HepG2 (cell line): ENCODE measurements at regions not wholly inside any gene's neighbourhood (a gene's known extent, or its start where the extent isn't known, plus 50 kb on each side); places are given as distances from the start of the nearest gene placed in this dataset.

Experiments used
- ATF7 ChIP-seq, 2 experiments: fragments of 450-650 bp in 1 of 2; sonication (generic) in 1 of 2; formaldehyde crosslinking in 1 of 2; IDR thresholded peaks; 2 replicates each; pipeline versions ENCODE4 v1.4.0 to v1.6.1; 2016 to 2020; ENCODE audit warnings: antibody characterized with exemption in 1 of 2, mild to moderate bottlenecking in 1 of 2, missing genetic modification reagents in 1 of 2
- ATRX ChIP-seq: sonication (generic); formaldehyde crosslinking; IDR thresholded peaks from 2 replicates; pipeline ENCODE4 v1.4.0; 2020; ENCODE audit warnings: missing genetic modification reagents, borderline replicate concordance
- BATF2 ChIP-seq: sonication (generic); formaldehyde crosslinking; IDR thresholded peaks from 2 replicates; pipeline ENCODE4 v1.8.0; 2022; ENCODE audit warnings: mild to moderate bottlenecking, missing genetic modification reagents, moderate library complexity
- BCLAF1 ChIP-seq: fragments of 450-650 bp; IDR thresholded peaks from 2 replicates; pipeline ENCODE4 v1.6.1; 2017; ENCODE audit warnings: mild to moderate bottlenecking
- GPN1 ChIP-seq: sonication (generic); formaldehyde crosslinking; IDR thresholded peaks from 2 replicates; pipeline ENCODE4 v1.5.1; 2020; ENCODE audit warnings: missing genetic modification reagents, borderline replicate concordance
- ZNF30 ChIP-seq: sonication (generic); formaldehyde crosslinking; IDR thresholded peaks from 2 replicates; pipeline ENCODE4 v1.5.0; 2020; ENCODE audit warnings: mild to moderate bottlenecking, missing genetic modification reagents
- ZNF839 ChIP-seq: sonication (generic); formaldehyde crosslinking; IDR thresholded peaks from 2 replicates; pipeline ENCODE4 v1.4.0; 2020; ENCODE audit warnings: missing genetic modification reagents, mild to moderate bottlenecking, borderline replicate concordance

- TF ChIP-seq ATRX, result no peak
- TF ChIP-seq ZNF30 (CRISPR knock-in tag), result no peak
- TF ChIP-seq GPN1, result no peak
- no peak for TF ChIP-seq BATF2 (CRISPR knock-in tag)
- TF ChIP-seq BCLAF1, result no peak
- TF ChIP-seq ZNF839 (CRISPR knock-in tag), result no peak
- TF ChIP-seq ATF7 (IDR thresholded peaks at IDR 0.05), result no peak
- TF ChIP-seq ATF7 (CRISPR knock-in tag; IDR thresholded peaks at IDR 0.05), result no peak
Observed at GRCh38 chr1:82042306-82043060, 241.7 kb downstream of the ADGRL2 start (continued).
